Germinal center (tissue), 1 donor: ENCODE measurements at regions not wholly inside any gene's neighbourhood (a gene's known extent, or its start where the extent isn't known, plus 50 kb on each side); places are given as distances from the start of the nearest gene placed in this dataset.

Experiments used
- DNase-seq: peaks from one replicate; pipeline ENCODE4 v3.0.0; 2012; ENCODE audit warnings: mixed read lengths, low spot score

- no peak for DNase-seq
These were observed 196.7 kb upstream of the TBX20 start for GRCh38 chr7:35450456-35451214.

GRCh38 chr7:35448486-35448885, 194.6 kb upstream of the TBX20 start:
- no peak for DNase-seq

GRCh38 chr7:35446091-35446490, 192.2 kb upstream of the TBX20 start:
- DNase-seq = no peak

GRCh38 chr7:35437619-35438275, 183.8 kb upstream of the TBX20 start:
- DNase-seq = no peak

- no peak for DNase-seq
These were observed 182.6 kb upstream of the TBX20 start for GRCh38 chr7:35436452-35436851.

GRCh38 chr7:35430547-35431153, 176.8 kb upstream of the TBX20 start:
- DNase-seq = peak; percentile 6

GRCh38 chr7:35424869-35425495, 171.1 kb upstream of the TBX20 start:
- peak; percentile 60 for DNase-seq

GRCh38 chr7:35424440-35424839, 170.5 kb upstream of the TBX20 start:
- DNase-seq = no peak

- DNase-seq = no peak
These were observed 168.8 kb upstream of the TBX20 start for GRCh38 chr7:35422715-35423114.

- DNase-seq = no peak
These were observed 166.8 kb upstream of the TBX20 start for GRCh38 chr7:35420656-35421055.

- DNase-seq = no peak
These were observed 165.5 kb upstream of the TBX20 start for GRCh38 chr7:35419391-35419755.

GRCh38 chr7:35418716-35419390, 165.0 kb upstream of the TBX20 start:
- DNase-seq = no peak

- DNase-seq = no peak
These were observed 162.7 kb upstream of the TBX20 start for GRCh38 chr7:35416568-35416967.

GRCh38 chr7:35415411-35415822, 161.5 kb upstream of the TBX20 start:
- DNase-seq = no peak

GRCh38 chr7:35411331-35411730, 157.4 kb upstream of the TBX20 start:
- no peak for DNase-seq

GRCh38 chr7:35405461-35405860, 151.6 kb upstream of the TBX20 start:
- no peak for DNase-seq

- DNase-seq = no peak
These were observed 147.4 kb upstream of the TBX20 start for GRCh38 chr7:35401217-35401879.

GRCh38 chr7:35399840-35400239, 145.9 kb upstream of the TBX20 start:
- no peak for DNase-seq

GRCh38 chr7:35399216-35399615, 145.3 kb upstream of the TBX20 start:
- no peak for DNase-seq

- no peak for DNase-seq
These were observed 144.6 kb upstream of the TBX20 start for GRCh38 chr7:35398518-35398917.

GRCh38 chr7:35390146-35390545, 136.2 kb upstream of the TBX20 start:
- DNase-seq = no peak

- DNase-seq = no peak
These were observed 135.7 kb upstream of the TBX20 start for GRCh38 chr7:35389636-35390035.
